ENCODE measurements at regions not wholly inside any gene's neighbourhood (a gene's known extent, or its start where the extent isn't known, plus 50 kb on each side); places are given as distances from the start of the nearest gene placed in this dataset.

DNA sequence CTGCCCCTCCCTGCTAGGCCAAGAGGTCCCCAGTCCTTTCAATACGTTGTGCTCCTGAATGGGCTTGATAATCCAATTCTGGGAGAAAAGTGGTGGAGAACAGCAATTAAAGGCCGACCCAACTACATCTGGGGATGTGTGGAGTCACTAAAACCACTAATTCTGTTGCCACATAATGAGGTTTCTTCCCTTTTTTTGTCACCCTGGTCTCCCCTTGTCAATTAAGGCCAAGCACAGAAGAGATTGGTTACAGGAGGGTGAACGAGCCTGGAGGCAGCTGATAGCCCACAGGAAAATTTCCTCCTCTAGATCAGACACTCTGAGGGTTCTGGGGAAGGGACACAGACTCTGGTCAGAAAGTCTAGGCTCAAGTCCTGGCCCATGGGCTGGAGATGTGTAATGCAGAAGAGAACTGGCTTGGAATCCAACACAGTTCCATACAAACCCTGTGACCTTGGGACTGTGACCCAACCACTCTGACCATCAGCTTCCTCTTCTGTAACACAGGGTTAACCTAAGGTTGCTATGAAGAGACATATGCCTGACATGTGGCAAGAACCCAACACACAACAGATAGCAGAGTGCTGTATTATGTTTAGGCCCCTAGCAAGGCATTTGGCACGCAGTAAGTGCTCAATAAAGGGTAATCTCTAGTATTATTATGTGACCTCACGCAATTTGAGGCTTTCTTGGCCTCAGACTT is 146.4 kb downstream of the CHST1 start:
- ATAC-seq (no peak), DNase-seq (no peak)
- Histone ChIP-seq H3K27me3 (ENCODE audit: low read depth) (no peaks in the 10 kb centered on the region), H3K36me3 (no peaks in the 10 kb centered on the region), H3K4me3 (no peak overlapping the region), H3K27ac (no peak overlapping the region), H3K4me1 (no peaks in the 10 kb centered on the region), H3K9me3 (no peaks in the 10 kb centered on the region)
- intact Hi-C loops (cut with DNase I) = no loop called here
- TF ChIP-seq, protein P1, sequence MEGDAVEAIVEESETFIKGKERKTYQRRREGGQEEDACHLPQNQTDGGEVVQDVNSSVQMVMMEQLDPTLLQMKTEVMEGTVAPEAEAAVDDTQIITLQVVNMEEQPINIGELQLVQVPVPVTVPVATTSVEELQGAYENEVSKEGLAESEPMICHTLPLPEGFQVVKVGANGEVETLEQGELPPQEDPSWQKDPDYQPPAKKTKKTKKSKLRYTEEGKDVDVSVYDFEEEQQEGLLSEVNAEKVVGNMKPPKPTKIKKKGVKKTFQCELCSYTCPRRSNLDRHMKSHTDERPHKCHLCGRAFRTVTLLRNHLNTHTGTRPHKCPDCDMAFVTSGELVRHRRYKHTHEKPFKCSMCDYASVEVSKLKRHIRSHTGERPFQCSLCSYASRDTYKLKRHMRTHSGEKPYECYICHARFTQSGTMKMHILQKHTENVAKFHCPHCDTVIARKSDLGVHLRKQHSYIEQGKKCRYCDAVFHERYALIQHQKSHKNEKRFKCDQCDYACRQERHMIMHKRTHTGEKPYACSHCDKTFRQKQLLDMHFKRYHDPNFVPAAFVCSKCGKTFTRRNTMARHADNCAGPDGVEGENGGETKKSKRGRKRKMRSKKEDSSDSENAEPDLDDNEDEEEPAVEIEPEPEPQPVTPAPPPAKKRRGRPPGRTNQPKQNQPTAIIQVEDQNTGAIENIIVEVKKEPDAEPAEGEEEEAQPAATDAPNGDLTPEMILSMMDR (IDR thresholded peaks at IDR 0.05) = no peak

DNA sequence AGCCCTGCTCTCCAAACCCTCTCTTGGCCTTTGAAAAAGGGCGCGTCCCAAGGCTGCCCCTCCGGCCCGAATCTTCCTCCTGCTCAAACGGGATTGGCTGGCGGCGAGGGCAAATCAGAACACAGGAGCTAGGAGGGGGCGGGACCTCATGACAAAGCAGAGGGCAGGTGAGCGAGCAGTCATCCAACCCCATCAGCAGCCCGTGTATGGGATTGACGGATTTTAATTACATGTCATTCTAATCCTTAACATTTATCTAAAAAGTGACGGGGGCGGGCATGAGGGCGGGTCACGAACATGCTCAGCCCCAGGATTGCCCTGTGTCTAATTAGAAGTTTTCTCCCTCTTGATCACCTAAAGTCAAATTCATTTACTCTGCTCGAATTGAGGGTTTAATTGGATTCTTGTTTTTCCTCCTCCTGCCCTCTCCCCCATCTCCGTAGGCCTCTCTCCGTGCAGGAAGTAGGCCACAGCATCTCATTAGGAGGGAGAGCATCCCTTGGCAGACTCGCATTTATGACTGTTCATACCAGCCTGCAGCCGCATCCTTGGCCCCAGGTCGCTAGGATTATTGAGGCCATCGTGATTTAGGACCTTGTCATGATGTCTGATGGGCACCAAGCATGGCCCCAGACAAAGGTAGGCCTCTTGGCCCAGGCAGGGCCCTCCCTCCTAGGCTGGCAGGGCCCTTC is 147.1 kb downstream of the CHST1 start:
- H3K4me3 ChIP-seq = no peak overlapping the region
- TF ChIP-seq, protein P1 (IDR thresholded peaks at IDR 0.05) = no peak
- ATAC-seq (no peak), DNase-seq (no peak)
- no peaks in the 10 kb centered on the region for H3K4me1 ChIP-seq
- intact Hi-C loops (cut with DNase I) = no loop called here
- no peaks in the 10 kb centered on the region for H3K9me3 ChIP-seq
- H3K27me3 ChIP-seq (ENCODE audit: low read depth) = no peaks in the 10 kb centered on the region
- H3K27ac ChIP-seq = no peak overlapping the region
- H3K36me3 ChIP-seq = no peaks in the 10 kb centered on the region

DNA sequence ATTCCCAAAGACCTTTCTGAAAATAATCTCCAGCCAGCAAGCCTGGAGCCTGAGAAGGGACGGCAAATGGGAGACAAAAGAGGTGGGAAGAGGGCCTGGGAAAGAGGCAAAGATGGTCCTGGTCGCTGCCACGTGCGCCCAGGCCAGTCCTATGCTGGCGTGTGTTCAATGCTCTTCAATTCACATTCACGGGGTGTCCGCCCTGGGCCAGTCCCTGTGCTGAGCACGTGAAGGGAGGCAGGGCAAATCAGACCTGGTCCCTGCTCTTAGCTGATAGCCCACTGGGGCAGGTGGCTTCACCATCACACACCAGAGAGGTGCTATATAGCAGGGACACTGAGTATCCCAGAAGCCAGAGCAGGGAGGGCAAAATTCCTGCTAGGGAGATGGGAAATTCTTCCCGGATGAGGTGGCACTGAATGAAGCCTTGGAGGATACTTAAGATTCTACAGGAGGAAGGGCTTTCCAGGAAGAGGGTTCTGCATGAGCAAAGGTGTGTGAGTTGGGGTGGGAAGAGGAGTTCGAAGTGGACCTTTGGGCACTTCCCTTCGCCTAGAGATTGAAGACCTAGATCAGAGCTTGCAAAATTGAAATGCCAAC is 148.2 kb downstream of the CHST1 start:
- TF ChIP-seq, protein P1 (IDR thresholded peaks at IDR 0.05) = no peak
- H3K27me3 ChIP-seq (ENCODE audit: low read depth) = no peaks in the 10 kb centered on the region
- H3K4me1 ChIP-seq = no peaks in the 10 kb centered on the region
- no peaks in the 10 kb centered on the region for H3K36me3 ChIP-seq
- H3K4me3 ChIP-seq = no peak overlapping the region
- H3K9me3 ChIP-seq = no peaks in the 10 kb centered on the region
- intact Hi-C loops (cut with DNase I) = no loop called here
- DNase-seq (no peak), ATAC-seq (no peak)
- no peak overlapping the region for H3K27ac ChIP-seq

DNA sequence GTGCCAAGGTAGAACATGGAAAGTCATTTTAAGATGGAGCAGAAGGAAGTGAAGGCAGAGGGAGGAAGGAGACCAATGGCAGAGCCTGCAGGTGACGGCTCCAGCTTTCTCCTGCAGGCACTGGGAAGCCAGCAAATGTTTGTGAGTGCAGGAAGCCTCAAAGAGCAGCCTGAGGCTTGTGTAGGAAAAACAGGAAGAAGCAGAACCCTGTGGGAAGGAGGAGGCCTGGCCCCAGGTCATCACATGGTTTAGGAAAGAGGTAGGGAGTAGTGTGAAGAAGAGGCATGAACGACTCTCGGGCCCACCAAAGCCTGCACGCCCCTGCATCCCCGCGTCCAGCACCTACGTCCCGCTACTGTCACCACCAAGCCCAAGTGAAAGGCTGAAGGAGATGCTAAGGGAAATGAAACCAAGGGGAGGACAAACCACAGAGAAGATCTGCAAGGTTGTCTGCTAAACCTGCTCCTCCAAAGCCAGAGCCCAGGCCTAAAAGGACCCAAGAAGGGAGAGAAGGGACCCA is 151.5 kb downstream of the CHST1 start:
- intact Hi-C loops (cut with DNase I) = no loop called here
- no peaks in the 10 kb centered on the region for H3K36me3 ChIP-seq
- no peak for DNase-seq
- H3K4me3 ChIP-seq = no peak overlapping the region
- TF ChIP-seq, protein P1 (IDR thresholded peaks at IDR 0.05) = no peak
- H3K9me3 ChIP-seq = no peaks in the 10 kb centered on the region
- H3K27ac ChIP-seq = no peak overlapping the region
- ATAC-seq = no peak
- H3K27me3 ChIP-seq (ENCODE audit: low read depth) = no peaks in the 10 kb centered on the region
- no peaks in the 10 kb centered on the region for H3K4me1 ChIP-seq

DNA sequence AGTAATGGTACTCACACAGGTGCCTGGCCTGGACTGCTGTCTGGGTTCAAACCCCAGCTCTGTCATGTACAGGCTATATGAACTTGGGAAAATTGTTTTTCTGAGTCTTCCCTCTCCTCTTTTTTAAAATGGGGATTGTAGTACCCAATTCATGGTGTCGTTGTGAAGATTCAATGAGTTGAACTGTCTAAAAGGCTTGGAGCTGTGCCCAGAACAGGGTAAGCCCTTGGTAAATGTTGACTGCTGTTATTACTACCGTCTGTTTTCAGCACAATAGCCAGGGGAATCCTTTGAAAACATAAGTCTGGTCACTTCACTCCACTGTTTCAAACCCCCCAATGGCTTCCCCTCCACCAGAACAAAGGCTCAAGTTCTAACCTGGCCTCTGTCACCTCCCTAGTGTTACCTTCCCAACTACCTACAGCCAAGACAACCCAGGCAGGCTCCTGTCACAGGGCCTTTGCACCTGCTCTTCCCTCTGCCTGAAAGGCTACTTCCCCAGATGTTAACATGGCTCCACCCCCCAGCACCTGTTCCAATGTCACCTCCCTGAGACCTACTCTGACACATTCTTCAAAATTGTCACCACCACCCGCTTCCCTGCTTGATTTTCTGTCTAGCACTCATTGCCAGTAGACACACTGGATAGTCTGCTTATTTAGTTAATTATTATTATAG is 152.8 kb downstream of the CHST1 start:
- intact Hi-C loops (cut with DNase I) = no loop called here
- H3K4me1 ChIP-seq = no peaks in the 10 kb centered on the region
- ATAC-seq = no peak
- H3K9me3 ChIP-seq = no peaks in the 10 kb centered on the region
- DNase-seq = no peak
- no peaks in the 10 kb centered on the region for H3K27me3 ChIP-seq (ENCODE audit: low read depth)
- H3K4me3 ChIP-seq = no peak overlapping the region
- no peak overlapping the region for H3K27ac ChIP-seq
- no peaks in the 10 kb centered on the region for H3K36me3 ChIP-seq
- TF ChIP-seq, protein P1 (IDR thresholded peaks at IDR 0.05) = no peak
